Limb (tissue), 2 donors: ENCODE measurements at regions not wholly inside any gene's neighbourhood (a gene's known extent, or its start where the extent isn't known, plus 50 kb on each side); places are given as distances from the start of the nearest gene placed in this dataset.
"Not testable (repeated sequence)": the region's sequence is repeated elsewhere in the genome, so short reads cannot be mapped to it uniquely, and the experiment has no call there.

Experiments
- DNase-seq, 2 donors: peaks; one replicate each; pipeline ENCODE4 v3.0.0-alpha.2; 2016; ENCODE audit errors: extremely low spot score in 2 of 2

- DNase-seq = no peak
Observed at GRCh38 chr1:118461154-118461553, 276.1 kb upstream of the SPAG17 start.

DNA sequence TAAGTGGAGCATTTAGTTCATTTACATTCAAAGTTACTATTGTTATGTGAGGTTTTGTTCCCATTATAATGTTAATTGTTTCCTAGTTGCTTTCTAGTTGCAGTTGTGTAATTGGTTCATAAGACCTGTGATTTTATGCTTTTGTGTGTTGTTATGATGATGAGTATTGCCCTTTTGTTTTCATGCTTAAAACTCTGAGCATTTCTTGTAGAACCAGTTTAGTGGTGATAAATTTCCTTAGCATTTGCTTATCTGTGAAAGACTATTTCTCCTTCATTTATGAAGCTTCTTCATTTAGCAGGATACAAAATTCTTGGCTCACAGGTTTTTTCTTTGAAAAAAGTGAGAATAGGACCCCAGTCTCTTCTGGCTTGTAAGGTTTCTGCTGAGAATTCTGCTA lies 274.8 kb upstream of the SPAG17 start:
- DNase-seq = no peak

- not testable (repeated sequence) for DNase-seq
Observed at GRCh38 chr1:118453856-118454255, 268.8 kb upstream of the SPAG17 start.

DNA sequence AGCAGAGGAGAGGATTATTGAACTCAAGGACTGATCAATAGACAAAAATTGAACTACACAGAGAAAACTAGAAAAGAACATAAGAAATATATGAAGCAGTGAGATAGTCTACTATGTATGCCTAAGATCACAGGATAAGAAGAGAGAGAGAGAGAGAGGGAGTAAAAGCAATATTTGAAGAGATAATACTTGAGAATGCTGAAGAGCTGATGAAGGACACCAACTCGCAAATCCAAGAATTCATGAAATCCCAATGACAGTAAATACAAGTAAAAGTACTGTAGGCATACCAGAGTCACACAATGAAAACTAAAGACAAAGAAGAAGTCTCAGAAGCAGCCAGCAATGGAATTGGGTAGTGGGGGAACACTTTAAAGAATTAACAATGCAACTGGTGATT lies 260.1 kb upstream of the SPAG17 start:
- DNase-seq = no peak

DNA sequence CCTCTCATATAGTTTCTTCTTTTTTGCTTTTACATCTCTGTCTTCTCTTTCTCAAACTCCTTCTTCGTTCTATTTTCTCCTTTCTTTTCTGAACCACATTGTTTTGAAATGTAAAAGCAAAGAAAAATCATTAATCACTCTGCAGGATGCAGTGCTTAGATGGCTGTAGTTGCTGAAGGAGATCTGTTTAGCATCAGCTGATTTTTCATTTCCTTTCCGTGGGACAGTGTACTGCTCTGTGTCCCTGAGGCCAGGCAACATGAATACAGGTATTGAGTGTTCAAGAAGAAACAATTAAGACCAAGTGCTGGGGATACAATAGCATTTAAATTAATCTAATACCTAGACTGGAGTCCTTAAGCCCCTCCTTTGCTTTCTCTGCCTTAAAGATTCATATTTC lies 257.2 kb upstream of the SPAG17 start:
- no peak for DNase-seq

- no peak for DNase-seq
Observed at GRCh38 chr1:118437664-118438063, 252.6 kb upstream of the SPAG17 start.

GRCh38 chr1:118429856-118430255 lies 244.8 kb upstream of the SPAG17 start:
- no peak for DNase-seq

DNA sequence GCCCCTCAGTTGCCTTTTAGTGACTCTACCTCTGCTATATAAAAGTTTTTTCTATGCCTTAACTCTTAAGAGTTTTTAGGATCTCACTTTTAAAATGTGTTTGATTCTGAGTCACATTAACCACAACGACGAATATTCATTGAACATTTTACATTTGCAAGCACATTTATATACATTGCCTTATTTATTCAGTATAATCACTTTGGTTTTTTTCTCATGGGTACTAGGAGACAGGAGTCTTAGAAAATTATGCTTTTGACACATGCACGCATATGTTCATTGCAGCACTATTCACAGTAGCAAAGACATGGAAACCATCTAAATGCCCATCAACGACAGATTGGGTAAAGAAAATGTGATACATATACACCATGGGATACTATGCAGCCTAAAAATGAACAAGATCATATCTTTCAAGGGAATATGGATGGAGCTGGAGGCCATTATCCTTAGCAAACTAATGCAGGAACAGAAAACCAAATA lies 236.9 kb upstream of the SPAG17 start:
- no peak for DNase-seq

DNA sequence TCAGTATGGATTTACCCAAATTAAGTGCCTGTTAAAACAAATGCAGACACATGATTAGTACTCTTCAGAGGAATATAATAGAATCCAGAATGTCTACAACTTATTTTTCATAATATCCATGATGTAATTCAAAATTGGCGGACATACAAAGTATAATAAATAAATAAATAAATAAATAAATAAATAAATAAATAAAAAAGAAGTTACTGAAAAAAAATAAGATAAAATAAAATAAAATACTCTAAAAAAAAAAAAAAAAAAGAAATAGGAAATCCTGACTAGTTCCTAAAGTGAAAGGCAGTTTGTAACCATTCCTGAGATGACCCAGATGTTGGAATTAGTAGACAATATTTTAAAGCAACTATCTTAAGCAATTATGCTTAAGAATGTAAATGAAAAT lies 219.0 kb upstream of the SPAG17 start:
- no peak for DNase-seq

DNA sequence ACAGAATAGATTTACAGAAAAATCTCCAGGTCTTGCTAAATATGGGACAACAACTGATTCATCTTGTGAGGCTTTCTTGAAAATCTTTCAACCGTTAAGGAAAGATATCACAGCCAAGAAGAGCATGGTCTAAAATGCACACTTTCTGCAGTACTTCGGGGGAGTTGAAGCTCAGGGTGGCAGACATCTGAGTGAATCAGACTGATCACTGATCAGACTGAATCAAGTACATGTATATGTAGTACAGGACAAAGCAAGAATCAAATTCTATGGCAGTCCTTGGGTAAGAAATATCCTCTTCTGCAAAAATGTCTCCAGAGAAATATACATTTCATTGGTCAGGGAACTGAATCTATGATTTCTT lies 212.4 kb upstream of the SPAG17 start:
- no peak for DNase-seq

GRCh38 chr1:118396829-118397495 lies 211.9 kb upstream of the SPAG17 start:
- DNase-seq = peak in 1 of 2 donors; percentile 33

- DNase-seq = no peak
Observed at GRCh38 chr1:118396279-118396678, 211.3 kb upstream of the SPAG17 start.

DNA sequence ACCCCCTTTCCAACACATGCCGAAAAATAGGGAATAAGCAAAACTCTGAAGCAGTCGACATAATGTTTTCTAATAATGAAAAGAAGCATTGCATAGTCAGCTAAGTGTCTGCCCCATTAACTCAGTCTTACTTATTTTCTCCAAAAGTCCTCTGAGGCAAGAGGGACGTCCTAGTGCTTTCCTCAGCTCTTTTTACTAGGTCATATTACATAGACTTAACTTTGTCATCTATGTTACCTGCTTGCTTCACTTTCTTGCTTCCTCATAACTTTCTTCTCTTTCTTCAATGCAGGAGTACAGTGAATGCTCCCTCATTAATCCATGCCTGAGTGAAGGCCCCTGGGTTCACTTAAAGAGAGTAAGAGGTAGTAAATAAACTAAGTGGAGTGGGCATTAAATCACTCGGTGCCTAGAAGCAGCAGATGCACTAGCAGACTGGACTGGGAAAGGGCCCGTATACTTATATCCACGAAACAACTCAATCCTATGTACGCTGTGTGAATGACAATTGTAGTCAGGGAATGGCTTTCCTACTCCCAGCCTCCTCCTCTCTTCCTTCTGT lies 210.5 kb upstream of the SPAG17 start:
- no peak for DNase-seq

- no peak for DNase-seq
Observed at GRCh38 chr1:118390955-118391354, 205.9 kb upstream of the SPAG17 start.

- DNase-seq = no peak
Observed at GRCh38 chr1:118388301-118388959, 203.4 kb upstream of the SPAG17 start.

- no peak for DNase-seq
Observed at GRCh38 chr1:118381197-118381869, 196.3 kb upstream of the SPAG17 start.

- not testable (repeated sequence) for DNase-seq
Observed at GRCh38 chr1:118377183-118377582, 192.2 kb upstream of the SPAG17 start.

DNA sequence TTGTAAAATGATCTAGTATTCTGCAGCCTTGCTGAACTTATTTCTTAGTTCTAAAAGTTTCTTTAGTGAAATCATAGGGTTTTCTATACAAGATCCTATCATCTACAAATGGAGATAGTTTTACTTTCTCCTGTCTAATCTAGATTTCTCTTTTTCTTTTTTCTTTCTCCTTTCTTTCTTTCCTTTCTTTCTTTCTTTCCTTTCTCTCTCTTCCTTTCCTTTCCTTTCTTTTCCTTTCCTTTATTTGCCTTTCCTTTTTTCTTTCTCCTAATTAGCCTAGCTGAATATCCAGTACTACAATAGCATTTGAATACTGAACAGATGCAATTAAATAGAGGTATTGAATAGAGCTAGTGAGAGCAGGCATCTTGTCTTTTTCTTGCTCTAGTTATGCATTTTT lies 186.6 kb upstream of the SPAG17 start:
- DNase-seq = no peak

DNA sequence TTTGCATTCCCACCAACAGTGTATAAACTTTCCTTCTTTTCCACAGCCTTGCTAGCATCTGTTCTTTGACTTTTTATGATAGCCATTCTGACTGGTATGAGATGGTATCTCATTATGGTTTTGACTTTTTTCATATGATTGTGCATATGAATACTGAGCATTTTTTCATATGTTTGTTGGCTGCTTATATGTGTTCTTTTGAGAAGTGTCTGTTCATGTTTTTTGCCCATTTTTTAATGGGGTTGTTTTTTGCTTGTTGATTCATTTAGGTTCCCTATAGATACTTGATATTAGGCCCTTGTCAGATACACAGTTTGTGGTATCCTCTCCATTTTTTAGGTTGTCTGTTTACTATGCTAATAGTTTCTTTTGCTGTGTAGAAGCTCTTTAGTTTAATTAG lies 185.8 kb upstream of the SPAG17 start:
- DNase-seq = no peak

- DNase-seq = no peak
Observed at GRCh38 chr1:118366286-118366685, 181.3 kb upstream of the SPAG17 start.

DNA sequence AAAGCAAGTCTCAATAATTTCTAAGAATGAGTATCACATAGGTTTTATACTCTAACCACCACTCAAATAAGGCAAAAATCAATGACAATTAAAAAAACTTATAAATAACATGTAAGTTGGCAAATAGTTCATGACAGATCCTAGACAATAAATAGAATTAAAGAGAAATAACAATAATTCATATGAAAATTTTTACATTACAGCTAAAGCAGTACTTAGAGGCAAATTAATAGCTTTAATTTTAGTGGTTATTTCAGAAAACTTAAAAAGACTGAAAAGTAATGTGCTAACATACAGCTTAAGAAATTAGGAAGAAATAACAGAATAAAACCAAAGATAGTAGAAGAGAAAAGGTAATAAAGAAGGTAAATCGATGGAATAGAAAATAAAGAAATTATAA lies 179.9 kb upstream of the SPAG17 start:
- DNase-seq = no peak

- DNase-seq = no peak
Observed at GRCh38 chr1:118363396-118363795, 178.4 kb upstream of the SPAG17 start.
